PC-3 (cell line): ENCODE measurements at regions not wholly inside any gene's neighbourhood (a gene's known extent, or its start where the extent isn't known, plus 50 kb on each side); places are given as distances from the start of the nearest gene placed in this dataset.

ENCODE experiments used
- ATAC-seq: fragments of 200-7000 bp; cut with Tn5 transposase; 2 replicates; pipeline ENCODE4 v1.9.1; 2020; ENCODE audit warnings: mild to moderate bottlenecking, moderate library complexity
- BruUV-seq: library from RNA; stranded (reverse); fragments of 400-500 nt; replicated peaks from 2 replicates; lab custom pipeline; 2021; lab: Mats Ljungman, UMichigan
- CTCF ChIA-PET: fragments of 300-600 bp; sonication (Branson Sonifier 250); formaldehyde crosslinking; loops from one replicate; lab custom pipeline; 2022; ENCODE audit warnings: antibody characterized with exemption; lab: Charles Lee
- POLR2A ChIA-PET: fragments of 300-600 bp; sonication (Branson Sonifier 250); formaldehyde crosslinking; loops from one replicate; lab custom pipeline; 2022; ENCODE audit warnings: antibody characterized with exemption; ENCODE audit not compliant: unreplicated experiment; lab: Charles Lee
- DNase-seq: peaks from one replicate; pipeline ENCODE4 v3.0.0-alpha.2; 2015
- H2AFZ ChIP-seq: fragments of 300-600 bp; sonication (generic); 2 replicates; pipeline ENCODE4 v1.6.0; 2016; ENCODE audit warnings: antibody characterized with exemption, low read length
- H3F3A ChIP-seq: fragments of 300-600 bp; sonication (generic); one replicate; pipeline ENCODE4 v1.6.0; 2017; ENCODE audit warnings: antibody characterized with exemption, low read length, control low read depth, mild to moderate bottlenecking; ENCODE audit not compliant: unreplicated experiment
- H3K27ac ChIP-seq: fragments of 300-600 bp; sonication (generic); 2 replicates; pipeline ENCODE4 v1.5.1; 2016; ENCODE audit warnings: mild to moderate bottlenecking, low read length
- H3K27me3 ChIP-seq: fragments of 300-600 bp; sonication (generic); 2 replicates; pipeline ENCODE4 v1.6.1; 2016; ENCODE audit warnings: low read length, mixed read lengths
- H3K36me3 ChIP-seq: fragments of 300-600 bp; sonication (generic); 2 replicates; pipeline ENCODE4 v1.6.1; 2016; ENCODE audit warnings: low read depth, mixed run types, low read length, mixed read lengths
- H3K4me1 ChIP-seq: fragments of 300-600 bp; sonication (generic); 2 replicates; pipeline ENCODE4 v1.5.1; 2016; ENCODE audit warnings: low read length; ENCODE audit not compliant: insufficient read depth
- H3K4me2 ChIP-seq: fragments of 300-600 bp; sonication (generic); 2 replicates; pipeline ENCODE4 v1.6.0; 2016; ENCODE audit warnings: low read length
- H3K4me3 ChIP-seq: fragments of 300-600 bp; sonication (generic); 2 replicates; pipeline ENCODE4 v1.5.1; 2016; ENCODE audit warnings: mild to moderate bottlenecking, low read length, mixed read lengths
- H3K79me2 ChIP-seq: fragments of 300-600 bp; sonication (generic); 2 replicates; pipeline ENCODE4 v1.6.1; 2017; ENCODE audit warnings: low read length, mixed read lengths
- H3K9ac ChIP-seq: fragments of 300-600 bp; sonication (generic); 2 replicates; pipeline ENCODE4 v1.6.0; 2016; ENCODE audit warnings: mild to moderate bottlenecking, low read length
- H3K9me2 ChIP-seq: fragments of 300-600 bp; sonication (generic); replicated peaks from 2 replicates; pipeline ENCODE4 v1.6.1; 2016; ENCODE audit warnings: mixed run types, low read length, mixed read lengths
- H3K9me3 ChIP-seq: fragments of 300-600 bp; sonication (generic); 2 replicates; pipeline ENCODE4 v1.6.1; 2016; ENCODE audit warnings: low read length, mixed read lengths
- H4K20me1 ChIP-seq: fragments of 300-600 bp; sonication (generic); 2 replicates; pipeline ENCODE4 v1.6.1; 2016; ENCODE audit warnings: low read length, mixed read lengths
- CTCF ChIP-seq: fragments of 300-600 bp; sonication (generic); conservative IDR thresholded peaks from 2 replicates; pipeline ENCODE4 v1.5.1; 2017; ENCODE audit warnings: antibody characterized with exemption, low read depth, mild to moderate bottlenecking, low read length
- EZH2 ChIP-seq: fragments of 300-600 bp; sonication (generic); IDR thresholded peaks from one replicate; pipeline ENCODE4 v1.6.1; 2017; ENCODE audit warnings: antibody characterized with exemption, mild to moderate bottlenecking, low read length; ENCODE audit not compliant: unreplicated experiment
- EZH2phosphoT487 ChIP-seq: fragments of 300-600 bp; sonication (generic); IDR thresholded peaks from 2 replicates; pipeline ENCODE4 v1.6.1; 2018; ENCODE audit warnings: mild to moderate bottlenecking, antibody characterized with exemption, low read length, borderline replicate concordance
- intact Hi-C: fragments of 100-400 bp; cut with micrococcal nuclease; formaldehyde crosslinking; loops from 2 replicates; pipeline ENCODE4 v1.9.0; 2023

- H4K20me1 ChIP-seq, result no peaks in the 10 kb centered on the region
- H3K27me3 ChIP-seq, result 0 out of 2 replicates have a peak, but pooled peaks cover 2% of the 10 kb centered on the region
- ChIA-PET POLR2A (no interaction called here), CTCF (no interaction called here)
- intact Hi-C loops, result no loop called here
- H3F3A ChIP-seq, result no peaks in the 10 kb centered on the region
- no peak overlapping the region for H3K4me3 ChIP-seq
- DNase-seq (peak; percentile 21), ATAC-seq (peak; percentile 77)
- H3K9ac ChIP-seq, result no peak overlapping the region
- BruUV-seq, result no TSS peak
- no peak for TF ChIP-seq EZH2
- TF ChIP-seq EZH2phosphoT487, result no peak
- TF ChIP-seq CTCF, result no peak
- H3K79me2 ChIP-seq, result no peaks in the 10 kb centered on the region
- no peaks in the 10 kb centered on the region for H3K36me3 ChIP-seq
- H3K9me2 ChIP-seq, result no peaks in the 10 kb centered on the region
- no peaks in the 10 kb centered on the region for H3K9me3 ChIP-seq
- H3K27ac ChIP-seq, result no peak overlapping the region
- no peak overlapping the region for H2AFZ ChIP-seq
- H3K4me1 ChIP-seq, result no peaks in the 10 kb centered on the region
- H3K4me2 ChIP-seq, result no peak overlapping the region
These were observed 1417.0 kb upstream of the ALCAM start for GRCh38 chr3:103949693-103950092.

- Histone ChIP-seq H3K9me2 (no peaks in the 10 kb centered on the region), H3K36me3 (no peaks in the 10 kb centered on the region), H3K27me3 (0 out of 2 replicates have a peak, but pooled peaks cover 3% of the 10 kb centered on the region), H3F3A (no peaks in the 10 kb centered on the region), H2AFZ (no peak overlapping the region), H3K4me2 (no peak overlapping the region), H3K4me3 (no peak overlapping the region), H3K27ac (no peak overlapping the region), H3K9me3 (no peaks in the 10 kb centered on the region), H4K20me1 (no peaks in the 10 kb centered on the region), H3K9ac (no peak overlapping the region), H3K4me1 (no peaks in the 10 kb centered on the region), H3K79me2 (no peaks in the 10 kb centered on the region)
- ChIA-PET CTCF (no interaction called here), POLR2A (interaction anchor here (0.6 kb wide), 1 partner anchor 544 kb away, joined by 5 read pairs; no protein-coding TSS in a partner anchor)
- DNase-seq (no peak), ATAC-seq (no peak)
- BruUV-seq, result no TSS peak
- intact Hi-C loops, result no loop called here
- no peak for TF ChIP-seq CTCF
- TF ChIP-seq EZH2phosphoT487, result no peak
- TF ChIP-seq EZH2, result no peak
These were observed 1416.0 kb upstream of the ALCAM start for GRCh38 chr3:103950676-103951075.

- H3F3A ChIP-seq, result no peaks in the 10 kb centered on the region
- intact Hi-C loops, result no loop called here
These were observed 1412.9 kb upstream of the ALCAM start for GRCh38 chr3:103953796-103954195.

More at GRCh38 chr3:103953796-103954195, 1412.9 kb upstream of the ALCAM start:
- H4K20me1 ChIP-seq, result no peaks in the 10 kb centered on the region
- H3K9me3 ChIP-seq, result no peaks in the 10 kb centered on the region
- CTCF ChIA-PET, result no interaction called here
- no peak overlapping the region for H3K4me2 ChIP-seq
- no peaks in the 10 kb centered on the region for H3K9me2 ChIP-seq
- 0 out of 2 replicates have a peak, but pooled peaks cover 6% of the 10 kb centered on the region for H3K27me3 ChIP-seq
- no peak overlapping the region for H3K9ac ChIP-seq
- H3K4me3 ChIP-seq, result no peak overlapping the region
- H2AFZ ChIP-seq, result no peak overlapping the region
- ATAC-seq, result no peak
- BruUV-seq, result no TSS peak
- POLR2A ChIA-PET, result interaction anchor here (0.7 kb wide), 1 partner anchor 185 kb away, joined by 4 read pairs; no protein-coding TSS in a partner anchor
- H3K27ac ChIP-seq, result no peak overlapping the region
- DNase-seq, result no peak
- no peaks in the 10 kb centered on the region for H3K4me1 ChIP-seq
- TF ChIP-seq EZH2phosphoT487, result no peak
- no peak for TF ChIP-seq CTCF
- no peak for TF ChIP-seq EZH2
- H3K79me2 ChIP-seq, result no peaks in the 10 kb centered on the region
- no peaks in the 10 kb centered on the region for H3K36me3 ChIP-seq
